Astrocyte (in vitro differentiated cells and primary cell): ENCODE measurements at regions not wholly inside any gene's neighbourhood (a gene's known extent, or its start where the extent isn't known, plus 50 kb on each side); places are given as distances from the start of the nearest gene placed in this dataset.

ENCODE experiments used
- EZH2 ChIP-seq: IDR thresholded peaks from 2 replicates; pipeline ENCODE4 v1.6.1; 2012; ENCODE audit warnings: mild to moderate bottlenecking, low read length, inconsistent platforms; ENCODE audit not compliant: insufficient read depth
- TF ChIP-seq, protein P1 (sequence below): IDR thresholded peaks from 2 replicates; pipeline ENCODE4 v1.5.1; 2011; ENCODE audit warnings: low read depth, mild to moderate bottlenecking, inconsistent platforms, low read length, moderate library complexity; ENCODE audit not compliant: insufficient read depth

DNA sequence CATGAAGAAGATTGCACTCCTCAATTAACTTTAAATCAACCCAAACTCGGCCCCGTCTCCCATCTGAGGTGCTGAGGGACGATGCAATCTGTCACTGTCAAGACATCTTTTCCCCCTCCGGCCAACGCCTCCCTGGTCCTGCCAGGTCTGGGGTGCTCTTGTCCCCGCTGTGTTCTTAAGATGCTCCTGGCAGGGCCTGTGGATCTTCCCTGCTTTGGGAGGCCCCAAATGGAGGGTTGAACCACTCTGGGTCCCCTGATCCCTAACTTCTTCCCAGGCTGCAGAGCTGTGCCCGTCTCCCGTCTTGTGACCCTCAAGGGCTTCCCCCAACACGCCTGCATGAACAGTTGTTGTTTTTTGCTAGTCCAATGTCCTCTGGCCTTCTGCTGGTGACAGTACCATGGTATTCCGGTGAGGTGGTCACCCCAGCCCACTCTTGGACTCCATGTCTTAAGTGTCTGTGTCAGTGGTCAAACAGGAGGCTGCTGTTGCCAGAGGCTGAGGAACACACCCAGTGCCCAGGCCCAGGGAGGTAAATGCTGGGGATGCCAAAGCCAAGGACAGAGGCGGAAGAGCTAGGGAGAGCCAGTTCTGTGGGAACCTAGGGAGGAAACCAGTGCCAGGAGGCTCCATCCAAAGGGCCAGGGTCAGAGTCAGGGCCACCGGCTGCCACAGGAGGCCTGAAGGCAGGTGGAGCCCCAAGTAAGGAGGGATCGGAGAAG, 70.6 kb upstream of the SHANK2 start:
- TF ChIP-seq, protein P1, sequence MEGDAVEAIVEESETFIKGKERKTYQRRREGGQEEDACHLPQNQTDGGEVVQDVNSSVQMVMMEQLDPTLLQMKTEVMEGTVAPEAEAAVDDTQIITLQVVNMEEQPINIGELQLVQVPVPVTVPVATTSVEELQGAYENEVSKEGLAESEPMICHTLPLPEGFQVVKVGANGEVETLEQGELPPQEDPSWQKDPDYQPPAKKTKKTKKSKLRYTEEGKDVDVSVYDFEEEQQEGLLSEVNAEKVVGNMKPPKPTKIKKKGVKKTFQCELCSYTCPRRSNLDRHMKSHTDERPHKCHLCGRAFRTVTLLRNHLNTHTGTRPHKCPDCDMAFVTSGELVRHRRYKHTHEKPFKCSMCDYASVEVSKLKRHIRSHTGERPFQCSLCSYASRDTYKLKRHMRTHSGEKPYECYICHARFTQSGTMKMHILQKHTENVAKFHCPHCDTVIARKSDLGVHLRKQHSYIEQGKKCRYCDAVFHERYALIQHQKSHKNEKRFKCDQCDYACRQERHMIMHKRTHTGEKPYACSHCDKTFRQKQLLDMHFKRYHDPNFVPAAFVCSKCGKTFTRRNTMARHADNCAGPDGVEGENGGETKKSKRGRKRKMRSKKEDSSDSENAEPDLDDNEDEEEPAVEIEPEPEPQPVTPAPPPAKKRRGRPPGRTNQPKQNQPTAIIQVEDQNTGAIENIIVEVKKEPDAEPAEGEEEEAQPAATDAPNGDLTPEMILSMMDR: no peak
- TF ChIP-seq EZH2: no peak
